K562 (cell line): ENCODE measurements at regions not wholly inside any gene's neighbourhood (a gene's known extent, or its start where the extent isn't known, plus 50 kb on each side); places are given as distances from the start of the nearest gene placed in this dataset.

Experiments
- ATAC-seq: fragments of 200-7000 bp; cut with Tn5 transposase; 3 replicates; pipeline ENCODE4 v1.9.1; 2020; ENCODE audit warnings: moderate library complexity
- BruUV-seq: library from RNA; stranded (reverse); fragments of 400-500 nt; replicated peaks from 2 replicates; lab custom pipeline; 2021; lab: Mats Ljungman, UMichigan
- CTCF ChIA-PET: fragments of 300-600 bp; formaldehyde crosslinking; extraction: SDS; loops from one replicate; lab custom pipeline; 2021; ENCODE audit warnings: low intra/inter-chr PET ratio; lab: Yijun Ruan, JAX
- POLR2A ChIA-PET: fragments of 300-600, 350-650 bp; sonication (Branson Sonifier 250); formaldehyde crosslinking; extraction: SDS; loops from one replicate; lab custom pipeline; 2021; ENCODE audit warnings: antibody characterized with exemption, inconsistent platforms; lab: Yijun Ruan, JAX
- DNase-seq, 4 experiments: peaks; one replicate each; pipeline versions ENCODE4 v3.0.0 to v3.0.0-alpha.2; 2011 to 2018; ENCODE audit warnings: low spot score in 3 of 4, mixed read lengths in 3 of 4; ENCODE audit errors: extremely low read depth in 1 of 4
- FAIRE-seq: peaks from 2 replicates; lab custom pipeline; 2011; peaks lifted over from hg19 to GRCh38; lab: Jason Lieb, UNC
- H2AFZ ChIP-seq: 2 replicates; pipeline ENCODE4 v1.6.0; 2011; ENCODE audit warnings: low read depth, low read length, control low read depth, inconsistent platforms
- H3K27ac ChIP-seq: fragments of 200-600 bp; 3 replicates; pipeline ENCODE4 v1.8.0; 2011; ENCODE audit warnings: low read depth, mild to moderate bottlenecking, control low read depth, inconsistent platforms, low read length, moderate library complexity, mixed read lengths; ENCODE audit errors: extremely low read depth
- H3K27me3 ChIP-seq, 2 experiments: fragments of 300-600 bp in 1 of 2; 2 replicates in 1 of 2; 3 replicates in 1 of 2; pipeline versions ENCODE4 v1.6.0 to v1.8.0; 2011; ENCODE audit warnings: inconsistent platforms in 2 of 2, low read length in 2 of 2, mild to moderate bottlenecking in 1 of 2, mixed read lengths in 1 of 2, moderate library complexity in 1 of 2; ENCODE audit not compliant: control insufficient read depth in 2 of 2, insufficient read depth in 2 of 2
- H3K36me3 ChIP-seq: fragments of 300-600 bp; 3 replicates; pipeline ENCODE4 v1.8.0; 2011; ENCODE audit warnings: mild to moderate bottlenecking, low read length, inconsistent platforms; ENCODE audit not compliant: control insufficient read depth, insufficient read depth
- H3K4me1 ChIP-seq, 2 experiments: fragments of 200-600 bp in 1 of 2; replicated peaks in 1 of 2; 2 replicates in 1 of 2; 3 replicates in 1 of 2; pipeline versions ENCODE4 v1.5.1 to v1.8.0; 2011; ENCODE audit warnings: inconsistent platforms in 2 of 2, low read length in 2 of 2, mild to moderate bottlenecking in 1 of 2, mixed read lengths in 1 of 2, moderate library complexity in 1 of 2; ENCODE audit not compliant: control insufficient read depth in 2 of 2, insufficient read depth in 2 of 2
- H3K4me2 ChIP-seq: 2 replicates; pipeline ENCODE4 v1.6.1; 2011; ENCODE audit warnings: low read length, control low read depth, inconsistent platforms, mixed read lengths; ENCODE audit not compliant: insufficient read depth
- H3K4me3 ChIP-seq: fragments of 200-600 bp; sonication (generic), shearing (Covaris generic); 2 replicates; pipeline ENCODE4 v1.5.1; 2016; ENCODE audit warnings: control low read depth, inconsistent platforms
- H3K79me2 ChIP-seq: fragments of 200-600 bp; 3 replicates; pipeline ENCODE4 v1.8.0; 2011; ENCODE audit warnings: low read length, inconsistent platforms; ENCODE audit not compliant: control insufficient read depth, insufficient read depth
- H3K9ac ChIP-seq, 2 experiments: 2 replicates each; pipeline versions ENCODE4 v1.6.0 to v1.6.1; 2011; ENCODE audit warnings: low read depth in 2 of 2, low read length in 2 of 2, control low read depth in 1 of 2, inconsistent platforms in 1 of 2, mild to moderate bottlenecking in 1 of 2, mixed read lengths in 1 of 2; ENCODE audit not compliant: insufficient read depth in 1 of 2
- H3K9me1 ChIP-seq: one replicate; pipeline ENCODE4 v1.6.0; 2011; ENCODE audit warnings: inconsistent platforms, mild to moderate bottlenecking, low read length, moderate library complexity; ENCODE audit not compliant: control insufficient read depth, insufficient read depth
- H3K9me3 ChIP-seq: replicated peaks from 2 replicates; pipeline ENCODE4 v1.5.1; 2011; ENCODE audit warnings: low read depth, low read length, inconsistent platforms; ENCODE audit not compliant: control insufficient read depth, insufficient read depth
- H4K20me1 ChIP-seq: replicated peaks from 2 replicates; pipeline ENCODE4 v1.6.1; 2011; ENCODE audit warnings: low read length, inconsistent platforms, mixed read lengths; ENCODE audit not compliant: control insufficient read depth, insufficient read depth
- ATF3 ChIP-seq, 2 experiments: fragments of 450-650 bp in 1 of 2; sonication (generic) in 1 of 2; formaldehyde crosslinking in 1 of 2; IDR thresholded peaks in 1 of 2; conservative IDR thresholded peaks in 1 of 2; 2 replicates each; pipeline versions ENCODE4 v1.6.1 to v1.8.1; 2016 to 2023; ENCODE audit warnings: mild to moderate bottlenecking in 2 of 2, moderate library complexity in 2 of 2, inconsistent platforms in 1 of 2, missing genetic modification reagents in 1 of 2
- CEBPB ChIP-seq: fragments of 450-650 bp; IDR thresholded peaks from 2 replicates; pipeline ENCODE4 v1.6.1; 2016; ENCODE audit warnings: missing genetic modification characterization, missing compliant biosample characterization
- CEBPG ChIP-seq, 3 experiments: fragments of 200-800 bp in 1 of 3; sonication (Bioruptor generic) in 1 of 3; sonication (generic) in 1 of 3; formaldehyde crosslinking in 1 of 3; IDR thresholded peaks in 2 of 3; conservative IDR thresholded peaks in 1 of 3; 2 replicates each; pipeline versions ENCODE4 v1.6.1 to v1.8.0; 2016 to 2022; ENCODE audit warnings: missing compliant biosample characterization in 2 of 3, missing genetic modification characterization in 2 of 3, mild to moderate bottlenecking in 1 of 3, missing genetic modification reagents in 1 of 3
- ZNF507 ChIP-seq: conservative IDR thresholded peaks from 2 replicates; pipeline ENCODE4 v1.6.1; 2017; ENCODE audit warnings: missing genetic modification characterization, missing compliant biosample characterization
- WGBS: fragments of 100-300 bp; shearing (Covaris generic); methylation state at CpG from one replicate; pipeline ENCODE4 v1.1.6; 2016; ENCODE audit warnings: low coverage, mixed read lengths; ENCODE audit not compliant: insufficient coverage; ENCODE audit errors: missing lambda C conversion rate; 5-methylcytosine and 5-hydroxymethylcytosine counted together
- in situ Hi-C: fragments of 300-500 bp; cut with MboI; formaldehyde crosslinking; loops from 4 replicates; pipeline ENCODE4 v1.15.0; 2018; ENCODE audit warnings: inconsistent platforms, mixed read lengths
- intact Hi-C: fragments of 100-400 bp; cut with micrococcal nuclease; formaldehyde crosslinking; loops from 2 replicates; pipeline ENCODE4 v1.14.2; 2022

DNA sequence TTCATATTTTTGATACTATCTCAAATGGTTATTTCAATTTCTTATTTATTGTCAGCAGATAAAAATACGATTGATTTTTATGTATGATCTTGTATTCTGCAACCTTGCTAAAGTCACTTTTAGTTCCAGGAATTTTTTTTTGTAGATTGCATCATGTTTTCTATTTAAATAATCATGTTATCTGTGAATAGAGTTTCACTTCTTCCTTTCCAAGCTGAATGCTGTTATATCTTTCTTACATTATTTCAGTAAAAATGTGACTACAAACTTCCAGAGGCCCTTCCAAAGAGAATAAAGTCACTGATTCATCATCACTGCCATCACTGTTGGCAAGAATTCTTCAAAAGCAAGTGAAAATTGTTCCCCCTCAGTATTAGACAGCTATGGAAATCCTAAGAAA, 104.7 kb upstream of the RAP1B start:
- no peak overlapping the region for H3K27ac ChIP-seq
- 0 out of 2 replicates have a peak overlapping the region, but pooled peaks have one; percentile 12 for H2AFZ ChIP-seq
- in situ Hi-C loops (no loop called here), intact Hi-C loops (no loop called here)
- H3K79me2 ChIP-seq: no peaks in the 10 kb centered on the region
- ChIA-PET POLR2A (no interaction called here), CTCF (no interaction called here)
- DNase-seq (no peak), FAIRE-seq (no peak), ATAC-seq (no peak)
- H3K27me3 ChIP-seq: peaks cover 7 to 15% of the 10 kb centered on the region in 2 experiments; a peak in 4 of 5 replicates
- 0% methylated on average over 1 of the region's 1 CpG for WGBS
- no peak overlapping the region for H3K4me3 ChIP-seq
- H3K9me3 ChIP-seq: no peaks in the 10 kb centered on the region
- no peaks in the 10 kb centered on the region for H3K9me1 ChIP-seq
- H3K4me2 ChIP-seq: no peak overlapping the region
- peak; percentile 49; the same call in 1 of the 2 replicates for TF ChIP-seq ATF3 (IDR thresholded peaks at IDR 0.05)
- no peak for TF ChIP-seq ATF3 (CRISPR knock-in tag; conservative IDR thresholded peaks at IDR 0.05)
- TF ChIP-seq ZNF507 (tag): no peak
- TF ChIP-seq CEBPG (CRISPR knock-in tag; IDR thresholded peaks at IDR 0.05): no peak
- TF ChIP-seq CEBPG (tag; conservative IDR thresholded peaks at IDR 0.05 in 1 of 2, IDR thresholded peaks at IDR 0.05 in 1 of 2): peak; percentile 70 to 75
- peak; percentile 21; the same call in 1 of the 2 replicates for TF ChIP-seq CEBPB
- H4K20me1 ChIP-seq: no peaks in the 10 kb centered on the region
- H3K9ac ChIP-seq: no peak overlapping the region
- no peaks in the 10 kb centered on the region; a peak in 1 of 5 replicates for H3K4me1 ChIP-seq
- BruUV-seq: no TSS peak
- no peaks in the 10 kb centered on the region for H3K36me3 ChIP-seq
